Stimulated activated memory B cell treated with anti-CD40 and anti-IgM and Interleukin-4, amounts not matched to agents 10 μg/mL and 1 μg/mL and 100 μg/mL, for 72 hours (primary cell): ENCODE measurements at regions not wholly inside any gene's neighbourhood (a gene's known extent, or its start where the extent isn't known, plus 50 kb on each side); places are given as distances from the start of the nearest gene placed in this dataset.

Source experiments
- ATAC-seq: fragments of 150-1000 bp; cut with Tn5 transposase; 2 replicates; pipeline ENCODE4 v1.10.0; 2021
- H3K27ac Mint-ChIP-seq: one replicate; pipeline ENCODE4 v1.8.0; 2022; ENCODE audit warnings: mild to moderate bottlenecking, mixed read lengths
- H3K27me3 Mint-ChIP-seq: one replicate; pipeline ENCODE4 v1.8.0; 2022; ENCODE audit warnings: mixed read lengths
- H3K36me3 Mint-ChIP-seq: one replicate; pipeline ENCODE4 v1.8.0; 2022; ENCODE audit warnings: mixed read lengths
- H3K4me1 Mint-ChIP-seq: one replicate; pipeline ENCODE4 v1.8.0; 2022; ENCODE audit warnings: mixed read lengths
- H3K4me3 Mint-ChIP-seq: one replicate; pipeline ENCODE4 v1.8.0; 2022; ENCODE audit warnings: mild to moderate bottlenecking, moderate library complexity, mixed read lengths
- H3K9me3 Mint-ChIP-seq: one replicate; pipeline ENCODE4 v1.8.0; 2022; ENCODE audit warnings: mixed read lengths

DNA sequence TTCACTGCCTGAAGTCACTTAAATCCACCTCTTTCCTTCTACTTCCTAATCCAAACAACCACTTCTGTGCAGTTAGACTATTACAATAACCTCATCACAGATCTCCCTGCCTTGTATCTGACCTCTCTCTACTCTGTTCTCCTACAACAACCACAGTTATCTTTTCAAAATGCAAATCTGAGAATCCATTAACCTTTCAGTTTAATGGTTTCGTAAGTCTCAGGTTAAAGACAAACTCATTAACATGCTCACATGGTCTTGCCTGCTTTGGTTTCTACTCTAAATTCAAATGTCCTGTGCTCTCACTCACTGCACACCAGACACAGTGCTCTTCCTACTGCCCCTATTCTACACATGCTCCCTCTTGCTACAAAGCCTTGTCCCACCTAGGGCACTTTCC, 406.5 kb upstream of the THBS1 start:
- Mint-ChIP-seq H3K9me3 (no peaks in the 10 kb centered on the region), H3K36me3 (no peaks in the 10 kb centered on the region), H3K4me1 (no peaks in the 10 kb centered on the region), H3K4me3 (no peak overlapping the region), H3K27me3 (no peaks in the 10 kb centered on the region), H3K27ac (no peak overlapping the region)
- no peak for ATAC-seq

DNA sequence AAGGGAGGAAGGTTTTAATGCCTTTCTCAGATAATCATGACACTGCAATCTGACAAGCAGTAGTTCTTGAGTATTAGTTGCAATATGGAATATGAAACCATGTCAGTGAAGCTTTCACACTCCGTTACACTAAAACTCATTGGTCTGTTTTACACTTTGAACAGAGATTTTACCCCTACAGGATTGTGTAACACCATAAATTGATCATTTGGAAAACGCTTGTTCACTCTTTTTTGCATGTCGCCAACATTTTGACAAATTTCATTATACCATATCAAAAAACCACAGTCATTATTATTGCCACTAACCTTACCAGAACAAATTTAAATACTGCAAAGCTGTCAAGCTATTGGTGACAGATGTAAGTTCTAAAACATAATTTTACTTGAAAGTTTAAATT, 404.8 kb upstream of the THBS1 start:
- Mint-ChIP-seq H3K36me3 (no peaks in the 10 kb centered on the region), H3K27ac (no peak overlapping the region), H3K4me3 (no peak overlapping the region), H3K27me3 (no peaks in the 10 kb centered on the region), H3K4me1 (no peaks in the 10 kb centered on the region), H3K9me3 (no peaks in the 10 kb centered on the region)
- ATAC-seq: no peak

DNA sequence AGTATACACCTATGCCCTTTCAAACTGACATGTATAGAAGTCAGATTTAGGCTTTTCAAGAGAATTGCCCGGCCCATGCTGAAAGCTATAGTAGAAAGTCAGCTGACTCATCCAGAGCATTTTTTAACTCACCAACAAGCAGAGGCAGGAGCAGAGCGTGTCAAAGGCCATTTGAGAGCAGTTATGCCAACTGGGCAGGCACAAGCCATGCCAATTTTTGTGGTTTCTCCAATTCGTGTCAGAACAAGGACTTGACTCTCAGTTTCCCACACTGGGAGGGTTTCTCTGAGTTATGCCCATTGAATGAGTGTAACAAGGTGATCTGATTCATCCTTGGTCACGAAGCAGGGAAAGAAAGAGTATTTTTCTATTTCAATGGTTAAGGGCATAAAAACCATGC, 403.3 kb upstream of the THBS1 start:
- no peaks in the 10 kb centered on the region for H3K4me1 Mint-ChIP-seq
- no peaks in the 10 kb centered on the region for H3K9me3 Mint-ChIP-seq
- H3K27ac Mint-ChIP-seq: no peak overlapping the region
- ATAC-seq: no peak
- no peak overlapping the region for H3K4me3 Mint-ChIP-seq
- no peaks in the 10 kb centered on the region for H3K27me3 Mint-ChIP-seq
- H3K36me3 Mint-ChIP-seq: no peaks in the 10 kb centered on the region

GRCh38 chr15:39180030-39180429, 400.8 kb upstream of the THBS1 start:
- no peak for ATAC-seq
- H3K4me1 Mint-ChIP-seq: no peaks in the 10 kb centered on the region
- no peaks in the 10 kb centered on the region for H3K36me3 Mint-ChIP-seq
- no peak overlapping the region for H3K4me3 Mint-ChIP-seq
- H3K9me3 Mint-ChIP-seq: no peaks in the 10 kb centered on the region
- H3K27me3 Mint-ChIP-seq: no peaks in the 10 kb centered on the region
- H3K27ac Mint-ChIP-seq: no peak overlapping the region

DNA sequence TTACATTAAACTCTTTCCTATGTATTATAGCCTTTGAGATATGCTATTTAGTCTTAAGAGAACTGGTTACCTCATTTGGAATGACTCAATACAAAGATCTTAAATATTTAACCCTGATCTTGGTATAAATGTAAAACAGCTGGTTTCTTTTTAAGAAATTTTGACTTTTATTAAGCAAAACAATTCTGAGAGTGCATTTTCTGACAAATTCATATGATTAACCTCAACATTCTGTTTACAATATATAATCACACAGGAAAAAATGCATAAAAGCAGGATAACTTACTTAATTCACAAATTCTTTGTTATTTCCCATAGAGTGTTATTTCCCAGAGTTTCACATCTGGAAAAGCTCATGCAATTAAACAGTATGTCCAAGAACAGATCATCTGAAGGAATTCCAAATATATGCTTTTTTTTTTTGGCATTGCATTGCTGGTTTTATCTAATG, 400.4 kb upstream of the THBS1 start:
- Mint-ChIP-seq H3K27me3 (no peaks in the 10 kb centered on the region), H3K4me3 (no peak overlapping the region), H3K9me3 (no peaks in the 10 kb centered on the region), H3K36me3 (no peaks in the 10 kb centered on the region), H3K4me1 (no peaks in the 10 kb centered on the region), H3K27ac (no peak overlapping the region)
- ATAC-seq: no peak

- Mint-ChIP-seq H3K4me1 (no peaks in the 10 kb centered on the region), H3K4me3 (no peak overlapping the region), H3K27ac (no peak overlapping the region), H3K9me3 (no peaks in the 10 kb centered on the region), H3K36me3 (no peaks in the 10 kb centered on the region), H3K27me3 (no peaks in the 10 kb centered on the region)
- ATAC-seq: no peak
Measured at GRCh38 chr15:39181056-39181747, 399.7 kb upstream of the THBS1 start.

- Mint-ChIP-seq H3K4me3 (no peak overlapping the region), H3K27me3 (no peaks in the 10 kb centered on the region), H3K27ac (no peak overlapping the region), H3K9me3 (no peaks in the 10 kb centered on the region), H3K36me3 (no peaks in the 10 kb centered on the region), H3K4me1 (no peaks in the 10 kb centered on the region)
- ATAC-seq: no peak
Measured at GRCh38 chr15:39181940-39182339, 398.9 kb upstream of the THBS1 start.

DNA sequence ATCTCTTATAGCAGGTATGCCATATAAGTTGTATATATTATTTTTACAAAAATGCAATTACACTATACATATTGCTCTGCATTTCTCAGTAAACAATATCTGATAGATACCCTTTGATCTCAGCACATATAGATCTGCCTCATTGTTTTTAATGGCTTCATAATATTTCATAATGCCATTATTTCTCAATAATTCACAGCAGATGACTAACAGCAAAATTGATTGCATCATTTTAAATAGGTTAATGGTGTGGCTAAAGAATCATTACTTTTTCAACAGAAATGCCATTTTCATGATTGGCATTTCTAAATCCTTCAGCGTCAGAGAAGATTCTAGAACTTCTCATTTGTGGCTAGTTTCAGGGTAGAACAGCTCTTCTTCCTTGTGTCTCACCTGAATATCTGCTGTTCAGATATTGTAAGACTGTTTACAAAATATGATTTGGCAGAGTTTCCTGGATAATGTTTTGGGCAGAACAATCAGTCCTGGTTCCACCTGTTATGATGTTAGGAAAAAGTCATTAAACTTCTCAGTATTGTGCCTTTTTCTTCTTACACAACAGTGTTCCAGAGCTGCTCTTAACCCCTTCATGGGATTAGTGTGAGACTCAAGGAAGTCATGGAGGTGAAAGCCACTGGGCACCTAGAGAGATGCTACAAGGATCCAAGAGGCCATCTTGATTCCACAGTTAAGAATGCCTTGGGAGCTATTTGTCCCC, 397.6 kb upstream of the THBS1 start:
- Mint-ChIP-seq H3K4me1 (no peaks in the 10 kb centered on the region), H3K4me3 (no peak overlapping the region), H3K27me3 (no peaks in the 10 kb centered on the region), H3K36me3 (no peaks in the 10 kb centered on the region), H3K9me3 (no peaks in the 10 kb centered on the region), H3K27ac (no peak overlapping the region)
- no peak for ATAC-seq

DNA sequence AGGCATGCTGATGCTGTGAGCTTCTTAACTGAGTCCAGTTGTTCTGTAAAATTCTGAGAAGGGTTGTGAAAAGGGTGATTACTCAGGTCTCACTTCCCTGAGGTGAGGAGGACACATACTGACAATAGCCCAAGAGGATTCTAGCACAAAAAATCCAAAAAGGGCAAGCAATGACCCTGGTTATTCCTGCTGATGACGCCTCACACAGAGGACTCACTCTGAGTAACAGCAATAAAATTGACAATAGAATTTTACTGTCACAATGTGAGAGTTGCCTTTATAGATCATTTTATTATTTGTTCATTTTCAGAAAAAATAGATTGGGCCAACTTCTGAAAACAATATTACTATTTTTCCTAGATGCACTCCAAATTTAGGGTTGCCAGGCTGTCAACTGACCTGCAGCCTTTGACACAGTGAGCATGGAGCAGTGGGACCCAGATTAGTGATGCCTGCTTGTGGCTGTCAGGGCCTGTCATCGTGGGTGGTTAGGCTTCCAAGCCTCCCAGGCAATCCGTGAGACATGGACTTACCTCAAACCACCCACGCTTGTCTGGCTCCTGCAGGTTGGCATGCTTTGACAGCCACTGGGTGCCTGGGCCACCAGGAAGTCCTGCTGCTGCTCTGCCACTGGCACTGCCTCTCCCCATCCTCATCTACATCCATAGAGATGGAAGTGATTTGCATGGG, 396.0 kb upstream of the THBS1 start:
- Mint-ChIP-seq H3K4me3 (no peak overlapping the region), H3K4me1 (no peaks in the 10 kb centered on the region), H3K27me3 (no peaks in the 10 kb centered on the region), H3K9me3 (no peaks in the 10 kb centered on the region), H3K36me3 (no peaks in the 10 kb centered on the region), H3K27ac (no peak overlapping the region)
- ATAC-seq: peak; percentile 16

DNA sequence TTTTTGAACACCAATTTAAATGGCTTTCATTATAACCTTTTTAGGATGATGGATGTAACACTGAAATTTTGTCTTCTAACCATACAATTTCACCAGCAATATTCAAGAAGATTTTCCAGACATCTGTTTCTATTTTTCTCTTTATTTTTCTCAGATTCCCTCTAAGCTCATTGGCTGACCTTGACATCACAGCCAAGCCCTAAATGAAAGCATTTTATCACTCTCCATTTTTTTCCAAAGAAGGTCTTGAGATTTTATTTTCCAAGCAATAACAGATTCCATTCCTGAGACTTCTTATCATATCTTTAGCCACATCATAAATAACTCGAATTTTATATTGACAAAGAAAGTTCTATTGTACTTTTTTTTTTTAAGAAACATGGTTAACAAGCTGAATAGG, 392.6 kb upstream of the THBS1 start:
- no peak for ATAC-seq
- Mint-ChIP-seq H3K27me3 (no peaks in the 10 kb centered on the region), H3K9me3 (no peaks in the 10 kb centered on the region), H3K36me3 (no peaks in the 10 kb centered on the region), H3K27ac (no peak overlapping the region), H3K4me1 (no peaks in the 10 kb centered on the region), H3K4me3 (no peak overlapping the region)

- no peak for ATAC-seq
- no peaks in the 10 kb centered on the region for H3K36me3 Mint-ChIP-seq
Measured at GRCh38 chr15:39188930-39189329, 391.9 kb upstream of the THBS1 start.

GRCh38 chr15:39191871-39192291, 389.0 kb upstream of the THBS1 start:
- Mint-ChIP-seq H3K36me3 (no peaks in the 10 kb centered on the region), H3K4me3 (no peak overlapping the region), H3K27ac (no peak overlapping the region), H3K27me3 (no peaks in the 10 kb centered on the region), H3K4me1 (no peaks in the 10 kb centered on the region), H3K9me3 (no peaks in the 10 kb centered on the region)
- no peak for ATAC-seq

More at GRCh38 chr15:39188930-39189329, 391.9 kb upstream of the THBS1 start:
- Mint-ChIP-seq H3K9me3 (no peaks in the 10 kb centered on the region), H3K4me3 (no peak overlapping the region), H3K27me3 (no peaks in the 10 kb centered on the region), H3K27ac (no peak overlapping the region), H3K4me1 (no peaks in the 10 kb centered on the region)

- no peaks in the 10 kb centered on the region for H3K9me3 Mint-ChIP-seq
- ATAC-seq: no peak
- no peaks in the 10 kb centered on the region for H3K27me3 Mint-ChIP-seq
- H3K36me3 Mint-ChIP-seq: no peaks in the 10 kb centered on the region
- no peak overlapping the region for H3K27ac Mint-ChIP-seq
- H3K4me1 Mint-ChIP-seq: no peaks in the 10 kb centered on the region
- no peak overlapping the region for H3K4me3 Mint-ChIP-seq
Measured at GRCh38 chr15:39192351-39192750, 388.5 kb upstream of the THBS1 start.

- Mint-ChIP-seq H3K9me3 (no peaks in the 10 kb centered on the region), H3K4me3 (no peak overlapping the region), H3K36me3 (no peaks in the 10 kb centered on the region), H3K27me3 (no peaks in the 10 kb centered on the region), H3K4me1 (no peaks in the 10 kb centered on the region), H3K27ac (no peak overlapping the region)
- no peak for ATAC-seq
Measured at GRCh38 chr15:39192979-39193560, 387.8 kb upstream of the THBS1 start.

DNA sequence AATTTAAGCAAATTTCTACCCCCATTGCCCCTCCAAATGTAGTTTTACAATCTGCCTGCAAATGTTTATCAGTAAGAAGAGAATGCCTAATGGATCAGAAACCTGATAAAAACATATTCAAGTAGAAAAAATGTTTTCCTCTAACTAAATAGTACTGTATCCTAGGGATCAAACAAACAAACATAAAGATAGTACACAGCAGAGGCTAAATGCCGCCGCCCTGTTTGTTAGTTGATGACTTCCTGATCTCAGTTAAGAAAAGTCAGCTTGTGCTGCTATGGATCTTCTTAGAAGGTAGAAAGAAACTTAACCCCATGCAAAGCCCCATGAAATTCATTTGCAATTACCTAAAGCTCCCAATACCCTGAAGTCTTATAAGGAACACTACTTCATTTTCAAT, 387.3 kb upstream of the THBS1 start:
- H3K36me3 Mint-ChIP-seq: no peaks in the 10 kb centered on the region
- no peaks in the 10 kb centered on the region for H3K4me1 Mint-ChIP-seq
- H3K27me3 Mint-ChIP-seq: no peaks in the 10 kb centered on the region
- H3K9me3 Mint-ChIP-seq: no peaks in the 10 kb centered on the region
- no peak for ATAC-seq
- no peak overlapping the region for H3K27ac Mint-ChIP-seq
- H3K4me3 Mint-ChIP-seq: no peak overlapping the region
